ENCODE measurements at regions not wholly inside any gene's neighbourhood (a gene's known extent, or its start where the extent isn't known, plus 50 kb on each side); places are given as distances from the start of the nearest gene placed in this dataset.

GRCh38 chr2:176507786-176508185 lies 238.5 kb downstream of the MTX2 start:
- DNase-seq: no peak

GRCh38 chr2:176508374-176508773 lies 239.1 kb downstream of the MTX2 start:
- DNase-seq: no peak

- no peak for DNase-seq
Observed at GRCh38 chr2:176508984-176509740, 239.9 kb downstream of the MTX2 start.

- DNase-seq: no peak
Observed at GRCh38 chr2:176514276-176514675, 245.0 kb downstream of the MTX2 start.

- DNase-seq: no peak
Observed at GRCh38 chr2:176514805-176515500, 245.7 kb downstream of the MTX2 start.

GRCh38 chr2:176516051-176516602 lies 246.9 kb downstream of the MTX2 start:
- no peak for DNase-seq

- DNase-seq: no peak
Observed at GRCh38 chr2:176518823-176519222, 249.6 kb downstream of the MTX2 start.

- DNase-seq: no peak
Observed at GRCh38 chr2:176521878-176522670, 252.8 kb downstream of the MTX2 start.

GRCh38 chr2:176525086-176525485 lies 255.8 kb downstream of the MTX2 start:
- no peak for DNase-seq

GRCh38 chr2:176526995-176527901 lies 258.0 kb downstream of the MTX2 start:
- DNase-seq: no peak

- DNase-seq: no peak
Observed at GRCh38 chr2:176531608-176532007, 262.4 kb downstream of the MTX2 start.

- DNase-seq: no peak
Observed at GRCh38 chr2:176533505-176534193, 264.4 kb downstream of the MTX2 start.

GRCh38 chr2:176534798-176535466 lies 265.7 kb downstream of the MTX2 start:
- DNase-seq: no peak

GRCh38 chr2:176535467-176536113 lies 266.3 kb downstream of the MTX2 start:
- no peak for DNase-seq

- peak in 1 of 2 experiments; percentile 34 for DNase-seq
Observed at GRCh38 chr2:176536439-176537133, 267.3 kb downstream of the MTX2 start.

- DNase-seq: no peak
Observed at GRCh38 chr2:176537932-176538331, 268.7 kb downstream of the MTX2 start.

- DNase-seq: no peak
Observed at GRCh38 chr2:176540995-176541394, 271.8 kb downstream of the MTX2 start.

- no peak for DNase-seq
Observed at GRCh38 chr2:176542476-176542875, 273.2 kb downstream of the MTX2 start.

GRCh38 chr2:176544557-176544956 lies 275.3 kb downstream of the MTX2 start:
- no peak for DNase-seq

Measured in NCI-H1930 (cell line).